Kidney tubule cell (primary cell): ENCODE measurements at regions not wholly inside any gene's neighbourhood (a gene's known extent, or its start where the extent isn't known, plus 50 kb on each side); places are given as distances from the start of the nearest gene placed in this dataset.

Experiments used
- DNase-seq: peaks from one replicate; pipeline ENCODE4 v3.0.0-alpha.2; 2018; ENCODE audit warnings: low spot score

DNA sequence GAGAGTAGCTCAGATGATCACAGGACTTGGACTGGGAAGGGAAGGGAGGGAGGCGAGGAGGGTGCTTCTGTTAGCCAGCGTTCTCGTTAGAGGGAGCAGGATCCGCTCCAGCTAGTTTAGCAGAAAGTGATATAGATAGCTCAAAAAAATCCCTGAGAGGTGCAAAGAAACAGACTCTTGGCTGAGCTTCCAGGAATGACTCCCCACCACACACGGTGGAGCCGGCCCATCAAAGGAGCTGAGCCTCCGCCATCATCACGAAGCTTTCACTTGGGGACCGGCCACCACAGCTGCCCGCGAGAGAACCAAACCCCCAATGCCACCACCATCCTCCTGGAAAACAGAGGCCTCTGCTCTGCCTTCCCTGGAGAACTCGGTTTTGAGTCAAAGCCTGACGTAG, 124.6 kb upstream of the BCL2L14 start:
- no peak for DNase-seq

DNA sequence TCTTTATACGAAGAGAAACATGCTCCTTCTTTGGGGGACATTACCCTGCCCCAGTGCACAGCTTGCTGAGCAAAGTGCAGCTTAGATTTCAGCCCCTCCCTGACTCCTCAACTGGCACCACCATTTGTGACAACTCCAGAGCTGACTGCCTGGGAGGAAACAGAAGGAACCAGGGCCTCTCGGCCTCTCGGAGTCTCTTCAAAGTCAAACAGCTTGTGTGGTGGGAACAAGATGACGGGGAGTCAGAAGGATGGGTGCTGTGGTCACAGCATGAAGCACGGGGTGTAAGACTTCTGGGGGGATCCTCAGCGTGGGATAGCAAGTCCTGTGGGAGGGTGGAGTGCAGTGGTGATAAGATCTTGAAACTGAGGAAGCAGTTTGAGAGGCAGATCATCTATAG, 123.5 kb upstream of the BCL2L14 start:
- no peak for DNase-seq

DNA sequence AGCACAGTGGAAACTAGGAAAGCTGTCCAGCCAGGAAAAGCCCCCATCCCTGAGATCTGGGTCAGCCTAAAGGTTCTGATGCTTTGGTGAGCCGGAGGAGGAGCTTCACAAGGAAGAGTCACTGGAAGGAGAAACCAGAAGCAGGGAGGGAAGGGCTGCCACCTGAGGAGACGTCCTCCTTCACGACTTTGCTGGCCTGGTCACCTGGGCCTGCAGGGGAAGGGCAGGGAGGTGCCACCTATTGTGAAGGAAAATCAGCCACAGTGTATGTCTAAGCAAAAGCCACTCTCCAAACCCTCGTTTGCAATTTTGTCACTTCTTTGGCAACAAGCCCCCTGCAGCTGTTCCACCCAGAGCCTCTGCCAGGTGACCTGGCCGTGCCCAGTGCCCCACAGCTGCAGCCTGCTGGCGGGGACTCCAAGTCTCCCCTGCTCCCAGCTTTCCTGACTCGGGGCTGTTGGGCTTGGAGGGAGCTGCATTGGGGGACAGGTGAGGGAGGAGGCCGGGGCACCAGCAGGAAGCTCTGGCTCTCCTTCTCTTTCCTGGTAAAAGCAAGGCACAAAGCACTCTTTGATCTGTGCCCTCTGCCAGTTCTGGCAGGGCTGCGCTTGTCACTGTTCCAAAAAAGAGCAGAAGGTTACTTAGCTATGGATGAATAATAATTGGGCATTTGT, 120.9 kb upstream of the BCL2L14 start:
- DNase-seq: no peak

- no peak for DNase-seq
These were observed 119.5 kb upstream of the BCL2L14 start for GRCh38 chr12:11951209-11951608.

- no peak for DNase-seq
These were observed 117.2 kb upstream of the BCL2L14 start for GRCh38 chr12:11953523-11953922.

DNA sequence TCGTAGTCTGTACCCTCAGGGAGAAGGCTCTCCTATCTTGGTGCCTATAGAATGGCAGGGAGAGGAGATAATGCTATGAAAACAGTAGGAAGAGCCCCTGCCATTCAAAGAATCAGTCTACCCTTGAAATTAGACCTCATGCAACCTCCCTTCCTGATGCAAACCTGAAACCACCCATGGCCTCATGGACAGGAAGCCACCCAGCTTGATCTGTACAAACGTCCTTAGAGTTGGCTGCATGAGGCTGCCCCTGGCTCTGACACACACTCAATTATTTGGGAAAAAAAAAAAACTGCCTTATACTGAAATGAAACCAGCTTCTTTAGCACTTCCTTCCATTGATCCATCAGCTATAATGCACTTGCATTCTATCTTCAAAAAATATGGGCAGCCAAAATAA, 116.6 kb upstream of the BCL2L14 start:
- DNase-seq: no peak

DNA sequence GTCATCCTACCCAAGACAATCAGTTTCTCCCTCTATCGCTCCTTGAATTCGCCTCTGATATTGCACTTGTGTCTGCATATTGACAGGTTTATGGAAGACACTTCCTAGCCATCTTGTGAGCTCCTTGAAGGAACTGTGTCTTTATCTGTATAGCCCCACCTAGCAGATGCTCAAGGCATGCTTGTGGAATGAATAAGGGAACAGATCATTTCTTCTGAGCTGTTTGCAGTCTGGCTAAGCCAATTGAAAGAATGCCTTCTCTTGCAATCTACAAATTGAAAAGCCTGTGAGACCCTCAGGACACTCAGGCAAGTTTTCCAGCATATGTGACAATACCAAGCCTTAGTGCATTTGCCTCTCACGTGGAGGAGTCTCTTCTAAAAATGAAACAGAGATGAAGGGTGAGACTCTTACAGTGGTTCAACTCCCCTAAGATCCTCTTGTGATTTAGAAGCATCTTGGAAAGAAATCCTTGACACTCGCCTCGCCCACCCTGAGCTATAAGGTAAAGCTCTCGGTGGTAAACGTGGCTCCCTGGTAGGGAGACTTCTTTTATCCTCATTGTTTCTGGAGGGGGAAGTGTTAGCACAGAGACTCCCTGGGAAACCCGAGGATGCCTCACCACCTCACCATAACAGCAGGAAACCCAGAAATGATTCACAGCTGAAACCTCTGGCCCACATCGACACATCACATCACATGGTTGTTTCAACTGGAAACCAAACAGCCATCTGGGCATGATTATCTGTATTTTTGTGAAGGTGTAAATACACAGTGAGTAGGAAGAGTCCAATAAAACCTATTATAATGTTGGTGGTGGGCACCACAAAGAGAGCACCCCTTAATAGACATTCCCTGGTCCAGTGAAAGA, 112.3 kb upstream of the BCL2L14 start:
- peak; percentile 94 for DNase-seq

- DNase-seq: peak; percentile 82
These were observed 111.5 kb upstream of the BCL2L14 start for GRCh38 chr12:11959117-11959823.

DNA sequence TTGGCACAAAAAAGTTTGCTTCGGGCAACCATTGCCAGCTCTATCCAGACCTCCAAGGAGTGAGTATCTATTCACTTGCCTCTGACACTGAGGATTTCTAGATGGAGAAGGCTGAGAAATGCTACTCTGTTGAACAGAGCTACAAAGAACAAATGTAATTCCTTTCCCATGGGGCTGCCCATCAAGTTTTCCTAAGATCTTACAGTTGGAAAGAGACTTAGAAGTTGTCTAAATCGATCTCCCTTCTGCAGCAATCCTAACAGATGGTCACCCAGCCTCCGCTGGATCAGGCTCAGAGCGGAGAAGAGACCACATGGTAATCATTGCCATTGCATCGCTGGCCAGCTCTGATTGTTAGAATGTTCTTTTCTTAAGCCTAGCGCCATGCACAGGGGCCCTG, 110.1 kb upstream of the BCL2L14 start:
- DNase-seq: no peak

DNA sequence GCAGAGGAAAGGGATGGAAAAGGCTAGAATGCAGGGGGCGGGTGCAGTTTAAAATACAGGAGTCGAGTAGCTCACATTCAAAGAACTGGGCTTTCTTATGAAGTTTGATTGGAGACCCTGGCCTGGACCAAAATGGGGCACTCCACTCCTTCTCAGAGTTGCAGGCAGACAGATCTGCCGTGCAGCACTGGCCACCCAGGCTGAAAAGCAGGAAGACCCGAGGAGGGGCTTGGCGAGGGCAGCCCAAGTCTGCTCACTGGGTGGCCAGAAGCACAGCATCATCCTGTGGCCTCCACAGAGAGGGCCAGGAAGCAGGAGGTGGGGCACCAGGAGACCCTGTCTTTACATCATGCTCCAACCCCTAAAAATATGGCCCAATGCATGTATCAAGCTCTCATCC, 109.1 kb upstream of the BCL2L14 start:
- DNase-seq: no peak

DNA sequence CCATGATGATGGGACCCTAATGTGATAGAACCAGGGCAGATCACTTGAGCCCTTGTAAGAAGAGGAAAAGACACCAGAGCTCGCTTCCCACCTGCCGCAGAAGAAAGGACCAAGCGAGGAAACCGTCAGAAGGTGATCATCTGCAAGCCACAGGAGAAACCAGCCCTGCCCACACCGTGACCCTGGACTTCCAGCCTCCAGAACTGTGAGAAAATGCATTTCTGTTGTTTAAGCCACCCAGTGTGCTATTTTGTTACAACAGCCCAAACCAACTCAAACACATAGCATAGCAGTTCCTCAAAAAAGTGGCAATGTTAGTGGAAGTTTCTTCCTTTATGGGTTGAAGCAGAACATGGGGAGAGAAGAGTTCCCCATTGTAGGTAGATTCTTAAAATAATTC, 107.9 kb upstream of the BCL2L14 start:
- DNase-seq: no peak

DNA sequence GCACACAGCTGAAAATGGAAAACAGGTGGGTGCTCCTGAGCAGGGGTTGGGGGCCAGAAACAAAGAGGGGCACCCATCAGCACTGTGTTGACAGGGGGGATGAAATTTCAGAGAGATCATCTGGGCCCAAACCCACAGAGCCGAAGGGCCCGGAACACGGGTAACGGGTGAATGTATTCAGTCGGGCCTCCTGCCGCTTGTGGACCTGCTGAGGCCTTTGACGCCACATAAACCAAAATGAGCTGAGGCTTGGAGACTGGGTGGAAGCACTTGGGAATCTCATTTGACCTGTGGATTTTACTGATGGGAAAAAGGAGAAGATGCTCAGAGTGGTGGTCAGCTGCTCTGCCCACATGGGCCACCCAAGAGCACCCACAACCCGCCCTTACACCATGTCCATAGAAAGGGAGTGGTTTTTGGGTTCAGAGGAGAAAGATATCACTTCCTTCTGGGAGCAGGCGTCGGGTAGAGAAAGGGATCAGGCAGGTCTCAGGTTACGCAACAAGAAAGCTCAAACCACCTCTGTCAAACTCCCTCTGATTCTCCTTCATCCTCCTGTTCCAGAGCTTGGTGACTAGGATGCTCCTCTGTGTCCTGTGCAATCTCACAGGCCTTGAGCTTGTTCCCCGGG, 106.8 kb upstream of the BCL2L14 start:
- no peak for DNase-seq

- DNase-seq: no peak
These were observed 105.4 kb upstream of the BCL2L14 start for GRCh38 chr12:11965258-11965910.

DNA sequence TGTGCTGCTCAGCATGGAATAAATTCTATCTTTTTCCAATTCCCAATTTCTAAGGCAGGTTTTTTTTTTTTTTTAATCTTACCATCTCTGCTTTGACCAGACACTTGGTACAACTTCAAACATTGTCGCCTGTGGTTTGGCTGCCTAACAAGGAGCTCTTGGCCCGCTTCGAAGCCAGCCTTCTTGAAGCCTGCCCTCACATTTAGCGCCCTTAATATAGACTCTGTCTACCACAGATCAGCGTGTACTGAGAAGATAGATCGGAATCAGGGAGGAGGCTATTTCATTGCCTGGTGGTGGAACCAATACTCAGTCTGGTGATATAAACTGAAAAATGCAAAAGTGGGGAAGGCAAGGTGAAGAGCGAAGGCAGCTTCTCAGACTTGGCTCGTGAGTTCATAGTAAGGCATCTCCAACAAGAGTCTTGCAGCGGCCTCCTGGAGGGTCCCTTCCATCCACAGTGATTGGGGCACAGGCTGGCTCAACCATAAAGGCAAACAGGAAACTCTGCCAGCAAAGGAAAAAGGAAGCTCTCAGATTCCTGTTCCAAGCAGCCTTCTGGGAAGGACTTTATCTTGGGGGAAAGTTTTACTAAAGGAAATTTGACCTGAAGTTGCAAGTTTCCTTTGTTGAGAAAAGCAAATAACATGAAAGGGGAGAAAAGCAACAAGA, 103.2 kb upstream of the BCL2L14 start:
- no peak for DNase-seq

DNA sequence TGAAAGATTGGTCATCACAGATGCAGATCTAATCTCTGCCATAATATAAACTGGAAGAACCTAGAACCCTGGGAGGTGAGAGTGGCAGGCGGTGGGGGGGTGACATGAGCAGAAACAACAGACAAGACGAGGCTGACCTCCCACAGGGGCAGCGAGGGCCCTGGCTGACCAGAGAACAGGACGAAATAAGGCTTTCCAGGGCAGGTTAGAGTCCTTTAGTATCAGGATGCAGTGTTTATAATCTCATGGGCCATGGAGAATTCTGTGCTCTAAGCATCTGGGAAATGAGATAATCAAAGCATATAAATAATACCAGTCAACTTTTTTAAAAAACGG, 102.7 kb upstream of the BCL2L14 start:
- no peak for DNase-seq

DNA sequence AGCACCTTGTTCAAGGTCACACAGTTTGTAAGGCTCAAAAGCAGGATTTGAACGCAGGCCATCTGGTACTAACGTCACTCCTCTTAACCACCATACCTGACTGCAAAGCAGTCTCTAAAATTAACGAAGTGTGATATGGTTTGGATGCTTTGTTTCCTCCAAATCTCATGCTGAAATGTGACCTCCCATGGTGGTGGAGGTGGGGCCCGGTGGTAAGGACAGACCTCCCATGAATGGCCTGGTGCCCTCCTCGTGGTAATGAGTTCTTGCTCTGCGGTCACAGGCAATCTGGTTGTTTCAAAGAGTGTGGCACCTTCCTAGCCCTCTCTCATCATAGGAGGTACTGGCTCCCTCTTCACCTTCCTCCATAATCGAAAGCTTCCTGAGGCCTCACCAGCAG, 102.2 kb upstream of the BCL2L14 start:
- no peak for DNase-seq

- no peak for DNase-seq
These were observed 101.1 kb upstream of the BCL2L14 start for GRCh38 chr12:11969437-11970154.

DNA sequence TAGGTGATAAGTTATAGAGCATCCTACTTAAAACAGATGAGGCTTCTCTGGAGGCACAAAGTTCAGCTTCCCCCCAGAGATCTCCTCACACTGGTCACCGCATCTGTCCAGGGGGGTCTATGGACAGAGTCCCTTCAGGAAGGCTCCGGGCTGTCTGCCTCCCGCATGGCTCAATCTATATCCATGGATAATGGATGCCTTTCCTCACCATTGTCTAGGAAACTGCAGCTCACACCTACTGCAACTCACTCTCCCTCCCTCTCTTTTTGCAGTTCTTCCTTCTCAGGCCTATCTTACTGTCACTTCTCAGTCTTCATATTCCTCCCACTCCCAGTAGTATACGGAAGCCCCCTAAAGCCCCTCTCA, 100.6 kb upstream of the BCL2L14 start:
- no peak for DNase-seq

DNA sequence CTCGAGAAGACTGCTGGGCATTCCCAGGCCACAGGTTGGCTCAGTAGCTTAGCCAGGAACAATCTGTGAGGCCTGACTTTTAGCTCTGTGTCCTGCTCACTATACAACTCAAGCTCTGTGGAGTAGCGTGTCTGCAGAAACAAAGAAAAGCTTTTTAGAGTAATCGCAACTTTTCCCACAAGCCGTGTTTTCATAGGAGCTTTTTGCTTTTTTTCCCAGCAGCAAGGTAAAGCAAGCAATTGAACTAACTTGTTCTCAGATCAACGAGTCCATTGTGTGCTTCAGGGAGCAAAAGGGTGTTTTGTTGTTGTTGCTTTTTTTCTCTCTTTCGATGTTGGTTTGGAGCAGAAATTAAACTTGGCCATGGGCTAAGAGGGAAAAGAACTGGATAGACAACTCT, 97.3 kb upstream of the BCL2L14 start:
- no peak for DNase-seq

DNA sequence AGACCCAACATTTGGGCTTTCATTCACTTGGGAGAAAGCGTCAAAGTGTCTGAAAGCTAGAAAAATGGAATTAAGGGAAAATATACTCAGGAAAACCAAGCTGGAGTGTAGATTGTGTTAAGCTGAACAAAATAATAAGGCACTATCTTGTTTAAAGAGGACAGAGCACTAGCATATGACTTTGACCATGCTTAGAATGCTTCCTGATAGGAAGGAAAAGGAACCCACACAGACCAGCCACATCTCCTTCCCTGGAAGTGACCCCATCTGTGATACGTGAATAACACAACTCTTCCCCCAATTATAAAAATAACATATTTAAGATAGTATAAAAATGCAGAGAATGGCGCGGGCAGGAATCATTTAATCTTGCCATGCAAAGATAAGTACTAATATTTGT, 94.7 kb upstream of the BCL2L14 start:
- DNase-seq: no peak
